PC-3 (cell line): ENCODE measurements at regions not wholly inside any gene's neighbourhood (a gene's known extent, or its start where the extent isn't known, plus 50 kb on each side); places are given as distances from the start of the nearest gene placed in this dataset.

ENCODE experiments used
- ATAC-seq: fragments of 200-7000 bp; cut with Tn5 transposase; 2 replicates; pipeline ENCODE4 v1.9.1; 2020; ENCODE audit warnings: mild to moderate bottlenecking, moderate library complexity
- BruUV-seq: library from RNA; stranded (reverse); fragments of 400-500 nt; replicated peaks from 2 replicates; lab custom pipeline; 2021; lab: Mats Ljungman, UMichigan
- CTCF ChIA-PET: fragments of 300-600 bp; sonication (Branson Sonifier 250); formaldehyde crosslinking; loops from one replicate; lab custom pipeline; 2022; ENCODE audit warnings: antibody characterized with exemption; lab: Charles Lee
- POLR2A ChIA-PET: fragments of 300-600 bp; sonication (Branson Sonifier 250); formaldehyde crosslinking; loops from one replicate; lab custom pipeline; 2022; ENCODE audit warnings: antibody characterized with exemption; ENCODE audit not compliant: unreplicated experiment; lab: Charles Lee
- DNase-seq: peaks from one replicate; pipeline ENCODE4 v3.0.0-alpha.2; 2015
- H2AFZ ChIP-seq: fragments of 300-600 bp; sonication (generic); 2 replicates; pipeline ENCODE4 v1.6.0; 2016; ENCODE audit warnings: antibody characterized with exemption, low read length
- H3F3A ChIP-seq: fragments of 300-600 bp; sonication (generic); one replicate; pipeline ENCODE4 v1.6.0; 2017; ENCODE audit warnings: antibody characterized with exemption, low read length, control low read depth, mild to moderate bottlenecking; ENCODE audit not compliant: unreplicated experiment
- H3K27ac ChIP-seq: fragments of 300-600 bp; sonication (generic); 2 replicates; pipeline ENCODE4 v1.5.1; 2016; ENCODE audit warnings: mild to moderate bottlenecking, low read length
- H3K27me3 ChIP-seq: fragments of 300-600 bp; sonication (generic); 2 replicates; pipeline ENCODE4 v1.6.1; 2016; ENCODE audit warnings: low read length, mixed read lengths
- H3K36me3 ChIP-seq: fragments of 300-600 bp; sonication (generic); 2 replicates; pipeline ENCODE4 v1.6.1; 2016; ENCODE audit warnings: low read depth, mixed run types, low read length, mixed read lengths
- H3K4me1 ChIP-seq: fragments of 300-600 bp; sonication (generic); 2 replicates; pipeline ENCODE4 v1.5.1; 2016; ENCODE audit warnings: low read length; ENCODE audit not compliant: insufficient read depth
- H3K4me2 ChIP-seq: fragments of 300-600 bp; sonication (generic); 2 replicates; pipeline ENCODE4 v1.6.0; 2016; ENCODE audit warnings: low read length
- H3K4me3 ChIP-seq: fragments of 300-600 bp; sonication (generic); 2 replicates; pipeline ENCODE4 v1.5.1; 2016; ENCODE audit warnings: mild to moderate bottlenecking, low read length, mixed read lengths
- H3K79me2 ChIP-seq: fragments of 300-600 bp; sonication (generic); 2 replicates; pipeline ENCODE4 v1.6.1; 2017; ENCODE audit warnings: low read length, mixed read lengths
- H3K9ac ChIP-seq: fragments of 300-600 bp; sonication (generic); 2 replicates; pipeline ENCODE4 v1.6.0; 2016; ENCODE audit warnings: mild to moderate bottlenecking, low read length
- H3K9me2 ChIP-seq: fragments of 300-600 bp; sonication (generic); replicated peaks from 2 replicates; pipeline ENCODE4 v1.6.1; 2016; ENCODE audit warnings: mixed run types, low read length, mixed read lengths
- H3K9me3 ChIP-seq: fragments of 300-600 bp; sonication (generic); 2 replicates; pipeline ENCODE4 v1.6.1; 2016; ENCODE audit warnings: low read length, mixed read lengths
- H4K20me1 ChIP-seq: fragments of 300-600 bp; sonication (generic); 2 replicates; pipeline ENCODE4 v1.6.1; 2016; ENCODE audit warnings: low read length, mixed read lengths
- EZH2 ChIP-seq: fragments of 300-600 bp; sonication (generic); IDR thresholded peaks from one replicate; pipeline ENCODE4 v1.6.1; 2017; ENCODE audit warnings: antibody characterized with exemption, mild to moderate bottlenecking, low read length; ENCODE audit not compliant: unreplicated experiment
- EZH2phosphoT487 ChIP-seq: fragments of 300-600 bp; sonication (generic); IDR thresholded peaks from 2 replicates; pipeline ENCODE4 v1.6.1; 2018; ENCODE audit warnings: mild to moderate bottlenecking, antibody characterized with exemption, low read length, borderline replicate concordance
- intact Hi-C: fragments of 100-400 bp; cut with micrococcal nuclease; formaldehyde crosslinking; loops from 2 replicates; pipeline ENCODE4 v1.9.0; 2023
- TF ChIP-seq, protein P1 (sequence below): fragments of 300-600 bp; sonication (generic); conservative IDR thresholded peaks from 2 replicates; pipeline ENCODE4 v1.5.1; 2017; ENCODE audit warnings: antibody characterized with exemption, low read depth, mild to moderate bottlenecking, low read length

DNA sequence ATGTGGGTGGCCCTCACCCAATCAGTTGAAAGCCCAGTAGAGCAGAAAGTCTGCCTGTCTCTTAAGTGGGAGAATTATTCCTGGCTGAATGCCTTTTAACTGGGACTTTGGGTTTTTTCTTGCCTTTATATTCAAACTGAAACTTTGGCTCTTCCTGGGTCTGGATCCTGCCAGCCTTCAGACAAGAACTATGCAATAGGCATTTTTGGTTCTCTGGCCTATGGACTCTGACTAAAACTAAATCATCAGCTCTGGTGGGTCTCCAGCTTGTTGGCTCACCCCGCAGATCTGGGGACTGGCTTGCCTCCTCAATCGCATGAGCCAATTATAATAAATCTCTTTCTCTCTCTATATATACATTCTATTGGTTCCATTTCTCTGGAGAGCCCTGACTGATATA is 173.0 kb upstream of the IGF1 start:
- Histone ChIP-seq H3K4me1 (no peaks in the 10 kb centered on the region), H3K4me2 (no peak overlapping the region), H3K9ac (no peak overlapping the region), H3K36me3 (no peaks in the 10 kb centered on the region), H3K9me3 (peaks cover 10% of the 10 kb centered on the region; the same call in 1 of the 2 replicates), H3K4me3 (no peak overlapping the region), H3K9me2 (no peaks in the 10 kb centered on the region), H3K27me3 (no peaks in the 10 kb centered on the region), H3K27ac (no peak overlapping the region), H4K20me1 (no peaks in the 10 kb centered on the region), H2AFZ (no peak overlapping the region), H3K79me2 (no peaks in the 10 kb centered on the region), H3F3A (no peaks in the 10 kb centered on the region)
- ATAC-seq (no peak), DNase-seq (no peak)
- CTCF ChIA-PET: no interaction called here
- TF ChIP-seq EZH2phosphoT487 (no peak), EZH2 (no peak)
- TF ChIP-seq, protein P1, sequence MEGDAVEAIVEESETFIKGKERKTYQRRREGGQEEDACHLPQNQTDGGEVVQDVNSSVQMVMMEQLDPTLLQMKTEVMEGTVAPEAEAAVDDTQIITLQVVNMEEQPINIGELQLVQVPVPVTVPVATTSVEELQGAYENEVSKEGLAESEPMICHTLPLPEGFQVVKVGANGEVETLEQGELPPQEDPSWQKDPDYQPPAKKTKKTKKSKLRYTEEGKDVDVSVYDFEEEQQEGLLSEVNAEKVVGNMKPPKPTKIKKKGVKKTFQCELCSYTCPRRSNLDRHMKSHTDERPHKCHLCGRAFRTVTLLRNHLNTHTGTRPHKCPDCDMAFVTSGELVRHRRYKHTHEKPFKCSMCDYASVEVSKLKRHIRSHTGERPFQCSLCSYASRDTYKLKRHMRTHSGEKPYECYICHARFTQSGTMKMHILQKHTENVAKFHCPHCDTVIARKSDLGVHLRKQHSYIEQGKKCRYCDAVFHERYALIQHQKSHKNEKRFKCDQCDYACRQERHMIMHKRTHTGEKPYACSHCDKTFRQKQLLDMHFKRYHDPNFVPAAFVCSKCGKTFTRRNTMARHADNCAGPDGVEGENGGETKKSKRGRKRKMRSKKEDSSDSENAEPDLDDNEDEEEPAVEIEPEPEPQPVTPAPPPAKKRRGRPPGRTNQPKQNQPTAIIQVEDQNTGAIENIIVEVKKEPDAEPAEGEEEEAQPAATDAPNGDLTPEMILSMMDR: no peak
- POLR2A ChIA-PET: no interaction called here
- intact Hi-C loops: no loop called here
- no TSS peak for BruUV-seq

DNA sequence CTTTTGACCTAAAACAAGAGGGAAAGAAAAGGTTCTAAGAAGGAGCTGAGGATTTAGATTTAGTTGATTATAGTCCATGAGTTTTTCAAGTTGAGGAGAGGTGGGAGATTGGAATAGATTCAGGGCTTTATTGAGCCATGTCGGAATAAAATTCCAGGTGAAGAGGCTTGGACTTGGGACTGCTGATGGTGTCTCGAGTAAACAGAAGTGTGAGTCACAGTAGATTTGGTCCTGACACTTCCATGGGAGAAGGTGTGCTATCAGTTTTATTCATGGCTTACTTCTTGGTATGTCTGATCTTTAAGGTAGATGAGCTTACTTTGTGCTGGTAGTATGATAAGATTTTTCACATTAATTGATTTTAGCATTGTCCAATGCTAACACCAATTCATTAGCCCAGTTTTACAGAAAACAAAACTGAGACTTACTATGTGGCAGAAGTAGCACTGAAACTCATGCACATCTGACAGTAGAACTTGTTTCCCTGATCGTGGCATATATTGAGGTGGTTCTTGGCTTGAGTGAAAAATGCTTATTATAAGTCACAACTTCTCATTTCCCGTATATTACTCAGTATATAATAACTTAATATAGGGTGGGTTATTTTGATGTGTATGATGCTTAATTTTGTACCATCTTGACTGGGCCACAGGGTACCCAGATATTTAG is 172.4 kb upstream of the IGF1 start:
- intact Hi-C loops: no loop called here
- Histone ChIP-seq H3K27me3 (no peaks in the 10 kb centered on the region), H3K27ac (no peak overlapping the region), H3K4me3 (no peak overlapping the region), H2AFZ (no peak overlapping the region), H3K79me2 (no peaks in the 10 kb centered on the region), H3K36me3 (no peaks in the 10 kb centered on the region), H4K20me1 (no peaks in the 10 kb centered on the region), H3K9me3 (peaks cover 10% of the 10 kb centered on the region; the same call in 1 of the 2 replicates), H3F3A (no peaks in the 10 kb centered on the region), H3K4me2 (no peak overlapping the region), H3K9ac (no peak overlapping the region), H3K4me1 (no peaks in the 10 kb centered on the region), H3K9me2 (no peaks in the 10 kb centered on the region)
- ATAC-seq (no peak), DNase-seq (no peak)
- BruUV-seq: no TSS peak
- ChIA-PET CTCF (no interaction called here), POLR2A (no interaction called here)
- TF ChIP-seq, protein P1: no peak
- TF ChIP-seq EZH2phosphoT487 (no peak), EZH2 (no peak)

DNA sequence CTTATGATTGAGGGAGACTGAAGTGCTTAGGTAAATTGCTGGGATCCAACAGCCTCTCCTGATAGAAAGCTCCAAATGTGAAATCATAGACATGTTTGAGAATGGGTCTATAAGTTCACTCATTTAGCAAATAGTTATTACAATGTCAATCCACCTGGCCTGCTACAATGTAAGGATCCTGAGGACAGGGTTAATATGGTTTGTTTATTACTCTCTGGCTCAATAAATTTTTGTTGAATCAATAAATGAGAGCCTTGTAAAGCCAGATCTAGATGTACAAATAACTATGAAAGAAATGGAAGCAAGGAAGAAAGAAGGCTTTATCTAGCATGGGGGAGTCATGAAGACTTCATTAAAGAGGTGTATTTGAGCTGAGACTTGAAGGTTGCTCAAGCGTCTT is 165.6 kb upstream of the IGF1 start:
- Histone ChIP-seq H3F3A (no peaks in the 10 kb centered on the region), H3K4me1 (no peaks in the 10 kb centered on the region), H2AFZ (no peak overlapping the region), H3K9ac (no peak overlapping the region), H3K4me2 (no peak overlapping the region), H3K27ac (no peak overlapping the region), H3K9me3 (peaks cover 8% of the 10 kb centered on the region; the same call in 1 of the 2 replicates), H3K27me3 (no peaks in the 10 kb centered on the region), H3K9me2 (no peaks in the 10 kb centered on the region), H4K20me1 (no peaks in the 10 kb centered on the region), H3K79me2 (no peaks in the 10 kb centered on the region), H3K36me3 (no peaks in the 10 kb centered on the region), H3K4me3 (no peak overlapping the region)
- ChIA-PET CTCF (no interaction called here), POLR2A (no interaction called here)
- intact Hi-C loops: no loop called here
- no peak for TF ChIP-seq EZH2phosphoT487
- TF ChIP-seq, protein P1: no peak
- TF ChIP-seq EZH2: no peak
- ATAC-seq: no peak
- BruUV-seq: no TSS peak
- DNase-seq: no peak
